A549 (cell line): ENCODE measurements at regions not wholly inside any gene's neighbourhood (a gene's known extent, or its start where the extent isn't known, plus 50 kb on each side); places are given as distances from the start of the nearest gene placed in this dataset.

Source experiments
- HDAC2 ChIP-seq: fragments of 200-600 bp; sonication (generic); IDR thresholded peaks from 2 replicates; pipeline ENCODE4 v1.6.1; 2016
- MYC ChIP-seq: IDR thresholded peaks from 2 replicates; pipeline ENCODE4 v1.6.1; 2012; ENCODE audit warnings: mild to moderate bottlenecking, inconsistent platforms, low read length, improper control_type of control experiment, borderline replicate concordance
- ZC3H11A ChIP-seq: fragments of 450-650 bp; IDR thresholded peaks from 2 replicates; pipeline ENCODE4 v1.6.1; 2014; ENCODE audit warnings: antibody characterized with exemption, mild to moderate bottlenecking
- ZFP36 ChIP-seq: fragments of 450-650 bp; IDR thresholded peaks from 2 replicates; pipeline ENCODE4 v1.6.1; 2014; ENCODE audit warnings: borderline replicate concordance; ENCODE audit not compliant: partially characterized antibody
- TF ChIP-seq, protein P1 (sequence below): fragments of >200 bp; sonication (Bioruptor Twin); formaldehyde crosslinking; IDR thresholded peaks from 3 replicates; pipeline ENCODE4 v1.5.1; 2016
- TF ChIP-seq, protein P2 (sequence below): fragments of 200-600 bp; sonication (generic); IDR thresholded peaks from 2 replicates; pipeline ENCODE4 v1.6.1; 2016; ENCODE audit warnings: antibody characterized with exemption, mild to moderate bottlenecking, moderate library complexity

DNA sequence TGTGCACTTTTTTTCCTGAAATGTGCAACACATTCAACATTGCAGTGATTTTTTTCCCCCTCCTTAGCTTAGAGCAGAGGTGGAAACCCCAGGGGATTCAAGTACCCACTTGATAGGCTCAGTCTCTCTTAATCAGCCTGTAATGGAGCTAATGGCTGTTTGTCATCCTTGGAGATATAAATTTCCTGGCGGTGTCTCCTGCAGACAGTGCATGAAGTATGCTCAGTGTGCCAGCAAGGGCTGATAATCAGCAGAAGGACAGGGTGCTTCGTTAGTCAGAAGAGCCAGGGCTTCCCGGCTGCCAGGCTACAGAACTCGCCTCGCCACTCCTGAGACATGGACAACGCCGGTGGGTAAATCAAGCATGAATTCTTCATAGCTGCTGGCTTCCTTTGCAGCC is 69.8 kb upstream of the PHACTR2 start:
- no peak for TF ChIP-seq MYC
- TF ChIP-seq, protein P1, sequence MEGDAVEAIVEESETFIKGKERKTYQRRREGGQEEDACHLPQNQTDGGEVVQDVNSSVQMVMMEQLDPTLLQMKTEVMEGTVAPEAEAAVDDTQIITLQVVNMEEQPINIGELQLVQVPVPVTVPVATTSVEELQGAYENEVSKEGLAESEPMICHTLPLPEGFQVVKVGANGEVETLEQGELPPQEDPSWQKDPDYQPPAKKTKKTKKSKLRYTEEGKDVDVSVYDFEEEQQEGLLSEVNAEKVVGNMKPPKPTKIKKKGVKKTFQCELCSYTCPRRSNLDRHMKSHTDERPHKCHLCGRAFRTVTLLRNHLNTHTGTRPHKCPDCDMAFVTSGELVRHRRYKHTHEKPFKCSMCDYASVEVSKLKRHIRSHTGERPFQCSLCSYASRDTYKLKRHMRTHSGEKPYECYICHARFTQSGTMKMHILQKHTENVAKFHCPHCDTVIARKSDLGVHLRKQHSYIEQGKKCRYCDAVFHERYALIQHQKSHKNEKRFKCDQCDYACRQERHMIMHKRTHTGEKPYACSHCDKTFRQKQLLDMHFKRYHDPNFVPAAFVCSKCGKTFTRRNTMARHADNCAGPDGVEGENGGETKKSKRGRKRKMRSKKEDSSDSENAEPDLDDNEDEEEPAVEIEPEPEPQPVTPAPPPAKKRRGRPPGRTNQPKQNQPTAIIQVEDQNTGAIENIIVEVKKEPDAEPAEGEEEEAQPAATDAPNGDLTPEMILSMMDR = no peak
- TF ChIP-seq ZFP36 = no peak
- TF ChIP-seq, protein P2, sequence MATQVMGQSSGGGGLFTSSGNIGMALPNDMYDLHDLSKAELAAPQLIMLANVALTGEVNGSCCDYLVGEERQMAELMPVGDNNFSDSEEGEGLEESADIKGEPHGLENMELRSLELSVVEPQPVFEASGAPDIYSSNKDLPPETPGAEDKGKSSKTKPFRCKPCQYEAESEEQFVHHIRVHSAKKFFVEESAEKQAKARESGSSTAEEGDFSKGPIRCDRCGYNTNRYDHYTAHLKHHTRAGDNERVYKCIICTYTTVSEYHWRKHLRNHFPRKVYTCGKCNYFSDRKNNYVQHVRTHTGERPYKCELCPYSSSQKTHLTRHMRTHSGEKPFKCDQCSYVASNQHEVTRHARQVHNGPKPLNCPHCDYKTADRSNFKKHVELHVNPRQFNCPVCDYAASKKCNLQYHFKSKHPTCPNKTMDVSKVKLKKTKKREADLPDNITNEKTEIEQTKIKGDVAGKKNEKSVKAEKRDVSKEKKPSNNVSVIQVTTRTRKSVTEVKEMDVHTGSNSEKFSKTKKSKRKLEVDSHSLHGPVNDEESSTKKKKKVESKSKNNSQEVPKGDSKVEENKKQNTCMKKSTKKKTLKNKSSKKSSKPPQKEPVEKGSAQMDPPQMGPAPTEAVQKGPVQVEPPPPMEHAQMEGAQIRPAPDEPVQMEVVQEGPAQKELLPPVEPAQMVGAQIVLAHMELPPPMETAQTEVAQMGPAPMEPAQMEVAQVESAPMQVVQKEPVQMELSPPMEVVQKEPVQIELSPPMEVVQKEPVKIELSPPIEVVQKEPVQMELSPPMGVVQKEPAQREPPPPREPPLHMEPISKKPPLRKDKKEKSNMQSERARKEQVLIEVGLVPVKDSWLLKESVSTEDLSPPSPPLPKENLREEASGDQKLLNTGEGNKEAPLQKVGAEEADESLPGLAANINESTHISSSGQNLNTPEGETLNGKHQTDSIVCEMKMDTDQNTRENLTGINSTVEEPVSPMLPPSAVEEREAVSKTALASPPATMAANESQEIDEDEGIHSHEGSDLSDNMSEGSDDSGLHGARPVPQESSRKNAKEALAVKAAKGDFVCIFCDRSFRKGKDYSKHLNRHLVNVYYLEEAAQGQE = no peak
- no peak for TF ChIP-seq ZC3H11A
- no peak for TF ChIP-seq HDAC2
